Adrenal gland (tissue), 5 donors: ENCODE measurements at regions not wholly inside any gene's neighbourhood (a gene's known extent, or its start where the extent isn't known, plus 50 kb on each side); places are given as distances from the start of the nearest gene placed in this dataset.

Source experiments
- POLR2A ChIP-seq, 2 donors: fragments of 450-650 bp; IDR thresholded peaks; one replicate each; pipeline ENCODE4 v1.6.1; 2017; ENCODE audit warnings: antibody characterized with exemption in 2 of 2, mild to moderate bottlenecking in 2 of 2, moderate library complexity in 1 of 2
- TF ChIP-seq, protein P1 (sequence below), 6 experiments: fragments of 450-650 bp in 4 of 6; fragments of 200-600 bp in 2 of 6; sonication (generic) in 1 of 6; IDR thresholded peaks; 1 replicate in 5 of 6; 2 replicates in 1 of 6; pipeline versions ENCODE4 v1.5.1 to v1.8.0; 2016 to 2021; ENCODE audit warnings: antibody characterized with exemption in 6 of 6, mild to moderate bottlenecking in 2 of 6, moderate library complexity in 1 of 6
- donor health status: DM: no; HTN: no; CAD: no.

GRCh38 chr13:112231451-112232083, 144.6 kb upstream of the SPACA7 start:
- TF ChIP-seq, protein P1, sequence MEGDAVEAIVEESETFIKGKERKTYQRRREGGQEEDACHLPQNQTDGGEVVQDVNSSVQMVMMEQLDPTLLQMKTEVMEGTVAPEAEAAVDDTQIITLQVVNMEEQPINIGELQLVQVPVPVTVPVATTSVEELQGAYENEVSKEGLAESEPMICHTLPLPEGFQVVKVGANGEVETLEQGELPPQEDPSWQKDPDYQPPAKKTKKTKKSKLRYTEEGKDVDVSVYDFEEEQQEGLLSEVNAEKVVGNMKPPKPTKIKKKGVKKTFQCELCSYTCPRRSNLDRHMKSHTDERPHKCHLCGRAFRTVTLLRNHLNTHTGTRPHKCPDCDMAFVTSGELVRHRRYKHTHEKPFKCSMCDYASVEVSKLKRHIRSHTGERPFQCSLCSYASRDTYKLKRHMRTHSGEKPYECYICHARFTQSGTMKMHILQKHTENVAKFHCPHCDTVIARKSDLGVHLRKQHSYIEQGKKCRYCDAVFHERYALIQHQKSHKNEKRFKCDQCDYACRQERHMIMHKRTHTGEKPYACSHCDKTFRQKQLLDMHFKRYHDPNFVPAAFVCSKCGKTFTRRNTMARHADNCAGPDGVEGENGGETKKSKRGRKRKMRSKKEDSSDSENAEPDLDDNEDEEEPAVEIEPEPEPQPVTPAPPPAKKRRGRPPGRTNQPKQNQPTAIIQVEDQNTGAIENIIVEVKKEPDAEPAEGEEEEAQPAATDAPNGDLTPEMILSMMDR (IDR thresholded peaks at IDR 0.05) = no peak
- no peak for TF ChIP-seq POLR2A (IDR thresholded peaks at IDR 0.05)
